ENCODE measurements at regions not wholly inside any gene's neighbourhood (a gene's known extent, or its start where the extent isn't known, plus 50 kb on each side); places are given as distances from the start of the nearest gene placed in this dataset.

- TF ChIP-seq, protein P1, sequence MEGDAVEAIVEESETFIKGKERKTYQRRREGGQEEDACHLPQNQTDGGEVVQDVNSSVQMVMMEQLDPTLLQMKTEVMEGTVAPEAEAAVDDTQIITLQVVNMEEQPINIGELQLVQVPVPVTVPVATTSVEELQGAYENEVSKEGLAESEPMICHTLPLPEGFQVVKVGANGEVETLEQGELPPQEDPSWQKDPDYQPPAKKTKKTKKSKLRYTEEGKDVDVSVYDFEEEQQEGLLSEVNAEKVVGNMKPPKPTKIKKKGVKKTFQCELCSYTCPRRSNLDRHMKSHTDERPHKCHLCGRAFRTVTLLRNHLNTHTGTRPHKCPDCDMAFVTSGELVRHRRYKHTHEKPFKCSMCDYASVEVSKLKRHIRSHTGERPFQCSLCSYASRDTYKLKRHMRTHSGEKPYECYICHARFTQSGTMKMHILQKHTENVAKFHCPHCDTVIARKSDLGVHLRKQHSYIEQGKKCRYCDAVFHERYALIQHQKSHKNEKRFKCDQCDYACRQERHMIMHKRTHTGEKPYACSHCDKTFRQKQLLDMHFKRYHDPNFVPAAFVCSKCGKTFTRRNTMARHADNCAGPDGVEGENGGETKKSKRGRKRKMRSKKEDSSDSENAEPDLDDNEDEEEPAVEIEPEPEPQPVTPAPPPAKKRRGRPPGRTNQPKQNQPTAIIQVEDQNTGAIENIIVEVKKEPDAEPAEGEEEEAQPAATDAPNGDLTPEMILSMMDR (IDR thresholded peaks at IDR 0.05; ENCODE audit: low read depth, low read length, poor library complexity, severe bottlenecking), result no peak
- TF ChIP-seq EZH2phosphoT487 (IDR thresholded peaks at IDR 0.05; ENCODE audit: borderline replicate concordance, low read length), result no peak
Observed at GRCh38 chr12:58349161-58349560, 407.8 kb downstream of the ATP23 start.

All from DOHH2 (cell line).